DOHH2 (cell line): ENCODE measurements at regions not wholly inside any gene's neighbourhood (a gene's known extent, or its start where the extent isn't known, plus 50 kb on each side); places are given as distances from the start of the nearest gene placed in this dataset.

Source experiments
- H3F3A ChIP-seq: fragments of 200-600 bp; sonication (generic), shearing (Covaris generic); 2 replicates; pipeline ENCODE4 v1.6.0; 2016; ENCODE audit warnings: antibody characterized with exemption, mild to moderate bottlenecking; ENCODE audit not compliant: control insufficient read depth, insufficient read depth
- H3K27ac ChIP-seq: fragments of 200-600 bp; sonication (generic); 2 replicates; pipeline ENCODE4 v1.5.1; 2014; ENCODE audit warnings: low read depth, mild to moderate bottlenecking, low read length, moderate library complexity
- H3K27me3 ChIP-seq: fragments of 200-600 bp; sonication (generic); 2 replicates; pipeline ENCODE4 v1.6.1; 2014; ENCODE audit warnings: mild to moderate bottlenecking, low read length, mixed read lengths; ENCODE audit not compliant: control insufficient read depth
- H3K36me3 ChIP-seq: fragments of 200-600 bp; sonication (generic); 2 replicates; pipeline ENCODE4 v1.6.1; 2014; ENCODE audit warnings: mild to moderate bottlenecking, low read length, moderate library complexity, mixed read lengths; ENCODE audit not compliant: control insufficient read depth
- H3K4me1 ChIP-seq: fragments of 200-600 bp; sonication (generic); 2 replicates; pipeline ENCODE4 v1.6.1; 2014; ENCODE audit warnings: mild to moderate bottlenecking, low read length, mixed read lengths; ENCODE audit not compliant: control insufficient read depth
- H3K4me2 ChIP-seq: fragments of 200-600 bp; sonication (generic); 2 replicates; pipeline ENCODE4 v1.6.0; 2014; ENCODE audit warnings: mild to moderate bottlenecking, low read length, moderate library complexity
- H3K4me3 ChIP-seq: fragments of 200-600 bp; sonication (generic); 2 replicates; pipeline ENCODE4 v1.5.1; 2014; ENCODE audit warnings: mild to moderate bottlenecking, low read length, mixed read lengths
- H3K79me2 ChIP-seq: fragments of 200-600 bp; sonication (generic); 2 replicates; pipeline ENCODE4 v1.6.1; 2014; ENCODE audit warnings: mild to moderate bottlenecking, low read length, mixed read lengths; ENCODE audit not compliant: control insufficient read depth
- H3K9me2 ChIP-seq: fragments of 200-600 bp; sonication (generic); replicated peaks from 2 replicates; pipeline ENCODE4 v1.6.1; 2014; ENCODE audit warnings: mild to moderate bottlenecking, low read length, mixed read lengths; ENCODE audit not compliant: control insufficient read depth
- H3K9me3 ChIP-seq: fragments of 200-600 bp; sonication (generic); 2 replicates; pipeline ENCODE4 v1.6.1; 2014; ENCODE audit warnings: antibody characterized with exemption, low read length, mixed read lengths; ENCODE audit not compliant: control insufficient read depth, insufficient read depth
- H4K20me1 ChIP-seq: fragments of 200-600 bp; sonication (generic); 2 replicates; pipeline ENCODE4 v1.6.0; 2014; ENCODE audit warnings: low read depth, mild to moderate bottlenecking, antibody characterized with exemption, low read length, moderate library complexity; ENCODE audit not compliant: control insufficient read depth, insufficient read depth
- CTCF ChIP-seq: fragments of 200-600 bp; sonication (generic); IDR thresholded peaks from one replicate; pipeline ENCODE4 v1.5.1; 2014; ENCODE audit warnings: antibody characterized with exemption, mild to moderate bottlenecking, low read depth, low read length; ENCODE audit not compliant: poor library complexity, severe bottlenecking
- EZH2phosphoT487 ChIP-seq: fragments of 200-600 bp; sonication (generic); IDR thresholded peaks from 2 replicates; pipeline ENCODE4 v1.6.1; 2017; ENCODE audit warnings: borderline replicate concordance, mild to moderate bottlenecking, antibody characterized with exemption, low read length, moderate library complexity, mixed read lengths

DNA sequence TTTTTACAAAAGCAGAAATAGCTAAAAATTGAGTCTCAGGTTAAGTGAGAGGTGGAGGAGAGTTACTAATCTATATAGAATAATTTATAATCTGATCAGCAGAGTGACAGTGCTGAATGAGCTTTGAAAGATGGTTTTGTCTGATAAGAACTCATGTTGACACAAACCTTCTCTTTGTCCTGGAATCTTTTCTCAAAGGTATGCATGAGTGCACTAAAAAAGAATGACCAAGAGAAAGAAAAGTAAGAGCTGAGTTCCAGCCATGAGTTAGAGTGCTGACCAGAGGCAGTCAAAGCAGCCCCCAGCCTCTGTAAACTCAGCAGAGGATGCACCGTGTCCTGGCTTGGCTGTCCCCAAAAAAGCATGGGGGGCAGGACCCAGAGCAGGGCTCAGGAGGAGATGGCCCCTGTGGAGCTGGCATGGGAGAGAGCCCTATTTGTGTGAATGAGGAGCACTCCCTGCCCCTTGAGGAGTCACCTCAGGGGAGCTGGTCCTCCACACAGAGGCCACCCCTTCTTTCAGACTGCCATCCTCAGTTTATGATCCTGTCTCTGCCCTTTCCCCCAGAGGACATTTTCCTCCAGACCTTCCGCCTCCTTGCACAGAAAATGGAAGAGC lies 129.8 kb downstream of the SEC23A start:
- Histone ChIP-seq H3K36me3 (no peaks in the 10 kb centered on the region), H3K4me1 (no peaks in the 10 kb centered on the region), H3K4me2 (no peak overlapping the region), H3K27me3 (no peaks in the 10 kb centered on the region), H3K4me3 (no peak overlapping the region), H3K9me2 (no peaks in the 10 kb centered on the region), H3K27ac (no peak overlapping the region), H4K20me1 (no peaks in the 10 kb centered on the region), H3K9me3 (no peaks in the 10 kb centered on the region), H3F3A (no peaks in the 10 kb centered on the region), H3K79me2 (no peaks in the 10 kb centered on the region)
- TF ChIP-seq CTCF = no peak
- TF ChIP-seq EZH2phosphoT487 = no peak

DNA sequence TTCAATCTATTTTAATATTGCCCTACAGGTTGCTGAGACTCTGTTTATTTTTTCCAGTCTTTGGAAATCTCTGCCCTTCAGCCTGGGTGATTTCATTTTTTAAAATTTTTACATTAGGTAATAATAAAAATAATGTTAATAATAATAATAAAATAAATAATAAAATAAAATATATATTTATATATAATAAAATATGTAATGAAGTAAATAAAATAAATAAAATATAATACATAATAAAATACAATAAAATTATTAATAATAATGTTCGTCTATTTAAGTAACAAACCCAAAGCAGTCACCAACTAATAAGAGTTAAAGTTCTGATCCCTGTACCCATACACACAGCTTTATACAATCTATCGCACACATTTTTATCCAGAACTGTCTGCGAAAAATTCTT lies 130.5 kb downstream of the SEC23A start:
- Histone ChIP-seq H3K36me3 (no peaks in the 10 kb centered on the region), H3K4me3 (no peak overlapping the region), H3K4me1 (no peaks in the 10 kb centered on the region), H3K9me2 (no peaks in the 10 kb centered on the region), H3K27me3 (no peaks in the 10 kb centered on the region), H3F3A (no peaks in the 10 kb centered on the region), H3K79me2 (no peaks in the 10 kb centered on the region), H3K27ac (no peak overlapping the region), H3K4me2 (no peak overlapping the region), H4K20me1 (no peaks in the 10 kb centered on the region), H3K9me3 (no peaks in the 10 kb centered on the region)
- TF ChIP-seq CTCF = no peak
- no peak for TF ChIP-seq EZH2phosphoT487

DNA sequence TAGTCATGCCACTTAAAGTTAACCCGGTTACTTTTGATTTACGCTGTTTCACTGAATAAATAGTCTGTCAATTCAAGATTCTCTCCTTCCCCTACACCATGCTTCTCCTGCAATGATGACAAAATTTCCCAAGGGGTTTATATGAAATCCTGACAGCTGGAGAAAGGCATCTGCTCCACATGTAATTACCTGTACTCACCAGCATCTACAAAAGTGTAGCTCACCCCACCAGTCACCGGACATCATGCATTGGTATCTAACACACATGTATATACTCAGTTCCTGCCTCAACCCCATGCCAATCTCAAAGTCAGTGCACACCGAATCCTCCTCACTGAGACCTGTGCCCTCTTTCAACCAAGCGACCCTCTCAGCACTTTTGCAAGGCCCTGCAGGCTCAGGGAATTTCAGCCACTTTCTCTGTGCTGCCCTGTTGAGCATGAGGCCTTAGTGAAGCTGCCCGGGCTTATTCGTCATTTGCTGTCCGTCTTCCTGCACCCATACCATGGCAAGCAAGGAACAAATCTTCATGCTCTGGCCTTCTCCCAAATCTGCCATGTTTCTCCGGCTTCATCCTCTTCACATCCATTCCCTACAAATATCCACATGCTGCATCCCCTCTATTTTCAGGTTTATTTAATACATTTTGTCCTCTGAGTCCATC lies 131.6 kb downstream of the SEC23A start:
- no peaks in the 10 kb centered on the region for H3K79me2 ChIP-seq
- no peaks in the 10 kb centered on the region for H3K4me1 ChIP-seq
- no peak overlapping the region for H3K4me2 ChIP-seq
- H4K20me1 ChIP-seq = no peaks in the 10 kb centered on the region
- TF ChIP-seq EZH2phosphoT487 = no peak
- TF ChIP-seq CTCF = no peak
- no peaks in the 10 kb centered on the region for H3K36me3 ChIP-seq
- H3F3A ChIP-seq = no peaks in the 10 kb centered on the region
- no peaks in the 10 kb centered on the region for H3K27me3 ChIP-seq
- H3K9me2 ChIP-seq = no peaks in the 10 kb centered on the region
- no peak overlapping the region for H3K4me3 ChIP-seq
- H3K9me3 ChIP-seq = no peaks in the 10 kb centered on the region
- no peak overlapping the region for H3K27ac ChIP-seq
